ENCODE measurements at regions not wholly inside any gene's neighbourhood (a gene's known extent, or its start where the extent isn't known, plus 50 kb on each side); places are given as distances from the start of the nearest gene placed in this dataset.

GRCh38 chr7:16040346-16040745 lies 353.9 kb upstream of the MEOX2 start:
- Mint-ChIP-seq H3K9me3 (no peaks in the 10 kb centered on the region; the same call in 2 of the 3 replicates), H3K27me3 (ENCODE audit: insufficient read depth, low read depth, poor library complexity) (no peaks in the 10 kb centered on the region), H3K36me3 (ENCODE audit: low read depth) (peaks cover 3% of the 10 kb centered on the region; the same call in 1 of the 3 replicates), H3K27ac (no peak overlapping the region), H3K4me1 (peaks cover under 1% of the 10 kb centered on the region; the same call in 2 of the 3 replicates), H3K4me3 (no peak overlapping the region)
- Histone ChIP-seq H3K9me2 (ENCODE audit: insufficient read depth) (peaks cover 6% of the 10 kb centered on the region; the same call in 1 of the 2 replicates), H3F3A (replicated peaks; ENCODE audit: low read depth) (no peaks in the 10 kb centered on the region), H3K79me2 (replicated peaks; ENCODE audit: insufficient read depth) (no peaks in the 10 kb centered on the region), H3K4me1 (ENCODE audit: insufficient read depth) (no peaks in the 10 kb centered on the region; the same call in 1 of the 2 replicates), H2AFZ (peak overlapping the region; percentile 39; the same call in 1 of the 2 replicates), H3K4me3 (no peak overlapping the region), H3K27ac (ENCODE audit: low read depth) (no peak overlapping the region), H3K36me3 (ENCODE audit: insufficient read depth) (no peaks in the 10 kb centered on the region), H3K27me3 (ENCODE audit: insufficient read depth) (no peaks in the 10 kb centered on the region), H3K4me2 (no peak overlapping the region), H4K20me1 (replicated peaks; ENCODE audit: insufficient read depth) (no peaks in the 10 kb centered on the region)
- DNase-seq (ENCODE audit: low spot score) (no peak), ATAC-seq (no peak)
- TF ChIP-seq CTCF (conservative IDR thresholded peaks at IDR 0.05; ENCODE audit: low read depth in 2 of 2) (no peak), STAT1 (IDR thresholded peaks at IDR 0.05; ENCODE audit: unreplicated experiment) (no peak)

- Histone ChIP-seq H3K4me1 (ENCODE audit: insufficient read depth) (no peaks in the 10 kb centered on the region; the same call in 1 of the 2 replicates), H3K4me3 (no peak overlapping the region), H3F3A (replicated peaks; ENCODE audit: low read depth) (no peaks in the 10 kb centered on the region), H2AFZ (no peak overlapping the region), H3K27ac (ENCODE audit: low read depth) (no peak overlapping the region), H3K36me3 (ENCODE audit: insufficient read depth) (no peaks in the 10 kb centered on the region), H4K20me1 (replicated peaks; ENCODE audit: insufficient read depth) (no peaks in the 10 kb centered on the region), H3K9me2 (ENCODE audit: insufficient read depth) (no peaks in the 10 kb centered on the region), H3K79me2 (replicated peaks; ENCODE audit: insufficient read depth) (no peaks in the 10 kb centered on the region), H3K27me3 (ENCODE audit: insufficient read depth) (no peaks in the 10 kb centered on the region), H3K4me2 (no peak overlapping the region)
- Mint-ChIP-seq H3K27me3 (ENCODE audit: insufficient read depth, low read depth, poor library complexity) (no peaks in the 10 kb centered on the region), H3K27ac (no peak overlapping the region), H3K9me3 (no peaks in the 10 kb centered on the region; the same call in 2 of the 3 replicates), H3K4me1 (peaks cover 2% of the 10 kb centered on the region; the same call in 2 of the 3 replicates), H3K36me3 (ENCODE audit: low read depth) (peaks cover 3% of the 10 kb centered on the region; the same call in 1 of the 3 replicates), H3K4me3 (no peak overlapping the region)
- no peak for ATAC-seq
- no peak for DNase-seq (ENCODE audit: low spot score)
- no peak for TF ChIP-seq REST (IDR thresholded peaks at IDR 0.05; ENCODE audit: unreplicated experiment)
- no peak for TF ChIP-seq NANOG (IDR thresholded peaks at IDR 0.05; ENCODE audit: borderline replicate concordance)
- no peak for TF ChIP-seq JUNB (IDR thresholded peaks at IDR 0.05; ENCODE audit: unreplicated experiment)
- no peak for TF ChIP-seq ETS1 (IDR thresholded peaks at IDR 0.05)
- TF ChIP-seq CTCF (conservative IDR thresholded peaks at IDR 0.05; ENCODE audit: low read depth in 2 of 2): no peak
- TF ChIP-seq STAT1 (IDR thresholded peaks at IDR 0.05; ENCODE audit: unreplicated experiment): no peak
- TF ChIP-seq ZNF114 (CRISPR knock-in tag; IDR thresholded peaks at IDR 0.05): no peak
- TF ChIP-seq CREB1 (CRISPR knock-in tag; IDR thresholded peaks at IDR 0.05; ENCODE audit: low read depth): no peak
- no peak for TF ChIP-seq EZH2phosphoT487 (IDR thresholded peaks at IDR 0.05; ENCODE audit: unreplicated experiment)
- TF ChIP-seq ZNF331 (CRISPR knock-in tag; IDR thresholded peaks at IDR 0.05; ENCODE audit: low read depth): no peak
Observed at GRCh38 chr7:16038906-16039305, 352.4 kb upstream of the MEOX2 start.

All from GM23338 (cell line).